Endodermal cell (in vitro differentiated cells): ENCODE measurements at regions not wholly inside any gene's neighbourhood (a gene's known extent, or its start where the extent isn't known, plus 50 kb on each side); places are given as distances from the start of the nearest gene placed in this dataset.

ENCODE experiments used
- DNase-seq: peaks from one replicate; pipeline ENCODE4 v3.0.0-alpha.2; 2017
- H3K27ac ChIP-seq: 2 replicates; pipeline ENCODE4 v1.5.1; 2013; ENCODE audit warnings: mild to moderate bottlenecking, low read depth, low read length, moderate library complexity
- H3K27me3 ChIP-seq: 2 replicates; pipeline ENCODE4 v1.6.1; 2013; ENCODE audit warnings: mild to moderate bottlenecking, low read length, moderate library complexity; ENCODE audit not compliant: insufficient read depth, control insufficient read depth, poor library complexity, severe bottlenecking
- H3K36me3 ChIP-seq: 2 replicates; pipeline ENCODE4 v1.7.0; 2013; ENCODE audit warnings: mild to moderate bottlenecking, low read length, moderate library complexity; ENCODE audit not compliant: control insufficient read depth, insufficient read depth
- H3K4me1 ChIP-seq: one replicate; pipeline ENCODE4 v1.7.0; 2013; ENCODE audit warnings: low read length; ENCODE audit not compliant: control insufficient read depth, insufficient read depth
- H3K4me3 ChIP-seq: 2 replicates; pipeline ENCODE4 v1.5.1; 2013; ENCODE audit warnings: mild to moderate bottlenecking, low read length, moderate library complexity
- H3K9ac ChIP-seq: 2 replicates; pipeline ENCODE4 v1.6.1; 2013; ENCODE audit warnings: mild to moderate bottlenecking, low read length, moderate library complexity; ENCODE audit not compliant: poor library complexity, severe bottlenecking; ENCODE audit errors: extremely low read depth
- H3K9me3 ChIP-seq: 2 replicates; pipeline ENCODE4 v1.6.1; 2013; ENCODE audit warnings: mild to moderate bottlenecking, low read length, moderate library complexity; ENCODE audit not compliant: control insufficient read depth
- H3K27ac Mint-ChIP-seq: 2 replicates; pipeline ENCODE4 v1.8.0; 2020; ENCODE audit warnings: mixed read lengths
- H3K27me3 Mint-ChIP-seq: 2 replicates; pipeline ENCODE4 v1.8.0; 2021; ENCODE audit warnings: mild to moderate bottlenecking, mixed read lengths; ENCODE audit not compliant: insufficient read depth
- H3K36me3 Mint-ChIP-seq: 2 replicates; pipeline ENCODE4 v1.8.0; 2020; ENCODE audit warnings: low read depth, mixed read lengths
- H3K4me1 Mint-ChIP-seq: 2 replicates; pipeline ENCODE4 v1.8.0; 2020; ENCODE audit warnings: mixed read lengths
- H3K4me3 Mint-ChIP-seq: 2 replicates; pipeline ENCODE4 v1.8.0; 2020; ENCODE audit warnings: mild to moderate bottlenecking, moderate library complexity, mixed read lengths
- H3K9me3 Mint-ChIP-seq: 2 replicates; pipeline ENCODE4 v1.8.0; 2020; ENCODE audit warnings: mild to moderate bottlenecking, mixed read lengths
- WGBS, 2 experiments: methylation state at CpG; one replicate each; pipeline versions ENCODE4 v1.1.5 to v1.1.7; 2013; ENCODE audit warnings: missing lambda C conversion rate in 2 of 2, mixed read lengths in 1 of 2; ENCODE audit not compliant: insufficient coverage in 1 of 2, insufficient read length in 1 of 2; 5-methylcytosine and 5-hydroxymethylcytosine counted together
- TF ChIP-seq, protein P1 (sequence below): fragments of 200-600 bp; sonication (generic); conservative IDR thresholded peaks from 2 replicates; pipeline ENCODE4 v1.5.0; 2021; ENCODE audit warnings: antibody characterized with exemption, mild to moderate bottlenecking

GRCh38 chr11:130622141-130622542 is 173.7 kb downstream of the ADAMTS15 start:
- Mint-ChIP-seq H3K4me1 (peaks cover 4% of the 10 kb centered on the region), H3K4me3 (no peak overlapping the region), H3K9me3 (no peaks in the 10 kb centered on the region), H3K36me3 (no peaks in the 10 kb centered on the region), H3K27ac (no peak overlapping the region), H3K27me3 (peaks cover 1% of the 10 kb centered on the region)
- no peak overlapping the region for H3K4me3 ChIP-seq
- H3K36me3 ChIP-seq: no peaks in the 10 kb centered on the region
- H3K9ac ChIP-seq: no peak overlapping the region
- H3K27me3 ChIP-seq: no peaks in the 10 kb centered on the region
- H3K9me3 ChIP-seq: no peaks in the 10 kb centered on the region
- TF ChIP-seq, protein P1, sequence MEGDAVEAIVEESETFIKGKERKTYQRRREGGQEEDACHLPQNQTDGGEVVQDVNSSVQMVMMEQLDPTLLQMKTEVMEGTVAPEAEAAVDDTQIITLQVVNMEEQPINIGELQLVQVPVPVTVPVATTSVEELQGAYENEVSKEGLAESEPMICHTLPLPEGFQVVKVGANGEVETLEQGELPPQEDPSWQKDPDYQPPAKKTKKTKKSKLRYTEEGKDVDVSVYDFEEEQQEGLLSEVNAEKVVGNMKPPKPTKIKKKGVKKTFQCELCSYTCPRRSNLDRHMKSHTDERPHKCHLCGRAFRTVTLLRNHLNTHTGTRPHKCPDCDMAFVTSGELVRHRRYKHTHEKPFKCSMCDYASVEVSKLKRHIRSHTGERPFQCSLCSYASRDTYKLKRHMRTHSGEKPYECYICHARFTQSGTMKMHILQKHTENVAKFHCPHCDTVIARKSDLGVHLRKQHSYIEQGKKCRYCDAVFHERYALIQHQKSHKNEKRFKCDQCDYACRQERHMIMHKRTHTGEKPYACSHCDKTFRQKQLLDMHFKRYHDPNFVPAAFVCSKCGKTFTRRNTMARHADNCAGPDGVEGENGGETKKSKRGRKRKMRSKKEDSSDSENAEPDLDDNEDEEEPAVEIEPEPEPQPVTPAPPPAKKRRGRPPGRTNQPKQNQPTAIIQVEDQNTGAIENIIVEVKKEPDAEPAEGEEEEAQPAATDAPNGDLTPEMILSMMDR: no peak
- WGBS, 2 experiments: 71 to 73% methylated on average over 4 to 5 of the region's 5 CpGs
- no peaks in the 10 kb centered on the region for H3K4me1 ChIP-seq
- no peak for DNase-seq
- H3K27ac ChIP-seq: no peak overlapping the region

DNA sequence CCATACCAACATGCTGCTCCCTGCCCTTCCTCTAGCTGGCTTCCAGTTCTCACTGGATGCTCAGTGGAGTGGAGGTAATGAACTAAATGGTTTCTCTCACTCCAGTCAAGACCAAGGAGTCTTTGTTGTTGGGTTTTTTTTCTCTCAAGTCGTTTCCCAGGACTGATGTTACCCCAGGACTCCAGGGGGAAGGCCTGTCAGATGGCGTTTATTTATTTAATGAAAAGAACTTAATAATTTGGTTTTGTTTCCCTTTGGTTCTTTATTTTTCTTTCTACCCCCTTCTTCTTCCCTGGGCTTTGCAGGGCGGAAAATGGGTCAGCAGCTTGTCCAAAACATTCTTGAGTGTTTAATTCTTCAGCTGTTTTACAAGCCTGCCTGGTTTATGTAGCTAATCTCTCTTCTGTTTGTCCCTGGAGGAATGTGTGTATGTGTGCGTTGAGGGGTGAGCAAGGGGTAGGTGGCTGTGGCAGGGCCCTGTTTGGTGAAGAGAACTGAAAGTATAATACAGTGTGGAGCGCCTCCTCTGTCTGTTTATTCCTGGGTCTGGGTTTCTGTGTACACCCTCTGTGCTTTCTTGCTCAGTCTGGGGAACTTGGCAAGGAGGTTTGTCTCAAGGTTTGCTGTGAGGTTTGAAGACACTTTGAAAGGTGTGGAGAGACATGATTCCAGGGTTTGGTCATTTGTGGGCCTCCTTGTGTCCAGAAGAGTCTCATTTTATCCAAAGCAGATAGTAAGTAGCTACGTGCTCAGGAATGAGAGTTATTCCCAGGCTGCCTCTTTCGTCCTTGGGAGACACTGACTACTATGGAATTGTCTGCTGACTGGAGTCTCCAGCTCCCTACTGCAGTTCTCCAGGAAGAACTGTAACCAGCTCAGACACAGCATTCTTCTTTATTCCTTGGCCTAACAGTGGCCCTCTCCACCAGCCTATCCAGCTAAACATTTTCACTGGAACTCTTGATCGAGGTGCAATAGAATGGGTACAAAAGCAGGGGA is 175.5 kb downstream of the ADAMTS15 start:
- H3K36me3 ChIP-seq: no peaks in the 10 kb centered on the region
- no peaks in the 10 kb centered on the region for H3K27me3 ChIP-seq
- no peak overlapping the region for H3K27ac ChIP-seq
- Mint-ChIP-seq H3K4me1 (peaks cover 10% of the 10 kb centered on the region), H3K4me3 (no peak overlapping the region), H3K27me3 (peaks cover 1% of the 10 kb centered on the region), H3K36me3 (no peaks in the 10 kb centered on the region), H3K27ac (no peak overlapping the region), H3K9me3 (no peaks in the 10 kb centered on the region)
- H3K4me3 ChIP-seq: no peak overlapping the region
- no peak for DNase-seq
- H3K9me3 ChIP-seq: no peaks in the 10 kb centered on the region
- no peaks in the 10 kb centered on the region for H3K4me1 ChIP-seq
- no peak overlapping the region for H3K9ac ChIP-seq
- TF ChIP-seq, protein P1: no peak
- 78 to 100% methylated on average over 2 to 6 of the region's 8 CpGs for WGBS, 2 experiments

- Histone ChIP-seq H3K27me3 (no peaks in the 10 kb centered on the region), H3K4me1 (no peaks in the 10 kb centered on the region), H3K9me3 (no peaks in the 10 kb centered on the region), H3K4me3 (no peak overlapping the region), H3K27ac (no peak overlapping the region), H3K9ac (no peak overlapping the region), H3K36me3 (no peaks in the 10 kb centered on the region)
- 91 to 97% methylated on average over 5 to 9 of the region's 11 CpGs for WGBS, 2 experiments
- DNase-seq: no peak
- Mint-ChIP-seq H3K9me3 (no peaks in the 10 kb centered on the region), H3K4me3 (no peak overlapping the region), H3K27ac (no peak overlapping the region), H3K36me3 (no peaks in the 10 kb centered on the region), H3K27me3 (peaks cover 1% of the 10 kb centered on the region), H3K4me1 (peaks cover 10% of the 10 kb centered on the region)
- TF ChIP-seq, protein P1: no peak
Measured at GRCh38 chr11:130624971-130625544, 176.6 kb downstream of the ADAMTS15 start.
